Loucy (cell line): ENCODE measurements at regions not wholly inside any gene's neighbourhood (a gene's known extent, or its start where the extent isn't known, plus 50 kb on each side); places are given as distances from the start of the nearest gene placed in this dataset.
A peak's percentile ranks its signal among the peaks of the same experiment; 100 is the strongest.
"Not testable (repeated sequence)": the region's sequence is repeated elsewhere in the genome, so short reads cannot be mapped to it uniquely, and the experiment has no call there.

Experiments
- H2AFZ ChIP-seq: fragments of 200-600 bp; sonication (generic); 2 replicates; pipeline ENCODE4 v1.6.0; 2016; ENCODE audit warnings: antibody characterized with exemption, mild to moderate bottlenecking, low read length, moderate library complexity
- H3F3A ChIP-seq: fragments of 200-600 bp; 2 replicates; pipeline ENCODE4 v1.6.0; 2016; ENCODE audit warnings: antibody characterized with exemption, low read depth, mild to moderate bottlenecking
- H3K27me3 ChIP-seq: fragments of 200-600 bp; sonication (generic); 2 replicates; pipeline ENCODE4 v1.6.1; 2014; ENCODE audit warnings: low read length, mild to moderate bottlenecking; ENCODE audit not compliant: insufficient read depth, poor library complexity, severe bottlenecking
- H3K36me3 ChIP-seq: fragments of 200-600 bp; sonication (generic); 2 replicates; pipeline ENCODE4 v1.6.1; 2016; ENCODE audit warnings: low read length; ENCODE audit not compliant: insufficient read depth
- H3K4me1 ChIP-seq: fragments of 200-600 bp; sonication (generic); 2 replicates; pipeline ENCODE4 v1.5.1; 2014; ENCODE audit warnings: low read length, mild to moderate bottlenecking; ENCODE audit not compliant: insufficient read depth, poor library complexity, severe bottlenecking
- H3K4me2 ChIP-seq: fragments of 200-600 bp; sonication (generic); 2 replicates; pipeline ENCODE4 v1.6.0; 2014; ENCODE audit warnings: antibody characterized with exemption, low read length, low read depth, mild to moderate bottlenecking; ENCODE audit not compliant: poor library complexity, severe bottlenecking
- H3K4me3 ChIP-seq: fragments of 200-600 bp; sonication (generic); 2 replicates; pipeline ENCODE4 v1.5.1; 2014; ENCODE audit warnings: low read length, mild to moderate bottlenecking, mixed read lengths; ENCODE audit not compliant: poor library complexity, severe bottlenecking
- H3K79me2 ChIP-seq: fragments of 200-600 bp; sonication (generic); 2 replicates; pipeline ENCODE4 v1.6.1; 2014; ENCODE audit warnings: low read length; ENCODE audit not compliant: insufficient read depth
- H3K9ac ChIP-seq: fragments of 200-600 bp; sonication (generic); 2 replicates; pipeline ENCODE4 v1.6.0; 2014; ENCODE audit warnings: mild to moderate bottlenecking, low read depth, low read length, moderate library complexity; ENCODE audit not compliant: poor library complexity, severe bottlenecking
- H3K9me2 ChIP-seq: fragments of 200-600 bp; sonication (generic); replicated peaks from 2 replicates; pipeline ENCODE4 v1.6.1; 2016; ENCODE audit warnings: low read depth, low read length, mixed read lengths
- H3K9me3 ChIP-seq: fragments of 200-600 bp; sonication (generic); 2 replicates; pipeline ENCODE4 v1.6.1; 2014; ENCODE audit warnings: mild to moderate bottlenecking, antibody characterized with exemption, low read length, low read depth; ENCODE audit not compliant: insufficient read depth
- H4K20me1 ChIP-seq: fragments of 200-600 bp; sonication (generic); 2 replicates; pipeline ENCODE4 v1.6.0; 2014; ENCODE audit warnings: antibody characterized with exemption, low read length, mild to moderate bottlenecking; ENCODE audit not compliant: insufficient read depth, poor library complexity, severe bottlenecking
- CTCF ChIP-seq: fragments of 200-600 bp; sonication (generic); conservative IDR thresholded peaks from 2 replicates; pipeline ENCODE4 v1.5.1; 2014; ENCODE audit warnings: mild to moderate bottlenecking, antibody characterized with exemption, low read length
- EZH2phosphoT487 ChIP-seq: fragments of 200-600 bp; IDR thresholded peaks from 2 replicates; pipeline ENCODE4 v1.6.1; 2018; ENCODE audit warnings: antibody characterized with exemption, mild to moderate bottlenecking, moderate library complexity, borderline replicate concordance

- Histone ChIP-seq H3K9me3 (no peaks in the 10 kb centered on the region), H3K9ac (no peak overlapping the region), H3K4me1 (peaks cover 52% of the 10 kb centered on the region), H3K27me3 (no peaks in the 10 kb centered on the region), H3K9me2 (no peaks in the 10 kb centered on the region), H3K79me2 (peaks cover 57% of the 10 kb centered on the region), H3K36me3 (no peaks in the 10 kb centered on the region), H3F3A (no peaks in the 10 kb centered on the region), H2AFZ (no peak overlapping the region), H3K4me2 (no peak overlapping the region), H3K4me3 (no peak overlapping the region), H4K20me1 (no peaks in the 10 kb centered on the region)
- TF ChIP-seq CTCF (no peak), EZH2phosphoT487 (no peak)
These were observed 359.4 kb downstream of the TMEM121 start for GRCh38 chr14:105885561-105886320.

- H3K9me3 ChIP-seq, result not testable (repeated sequence)
These were observed 360.4 kb downstream of the TMEM121 start for GRCh38 chr14:105886791-105887191.

GRCh38 chr14:105887692-105888091 lies 361.3 kb downstream of the TMEM121 start:
- no peaks in the 10 kb centered on the region for H3K9me3 ChIP-seq
- no peak for TF ChIP-seq EZH2phosphoT487
- H4K20me1 ChIP-seq, result no peaks in the 10 kb centered on the region

More at GRCh38 chr14:105886791-105887191, 360.4 kb downstream of the TMEM121 start:
- not testable (repeated sequence) for H3K4me3 ChIP-seq, H4K20me1 ChIP-seq, H3K9me2 ChIP-seq, H3K27me3 ChIP-seq, H3K4me2 ChIP-seq, H2AFZ ChIP-seq, H3K36me3 ChIP-seq, H3K9ac ChIP-seq, H3F3A ChIP-seq
- Histone ChIP-seq H3K4me1 (peaks cover 47% of the 10 kb centered on the region), H3K79me2 (peaks cover 50% of the 10 kb centered on the region)

GRCh38 chr14:105888151-105888550 lies 361.8 kb downstream of the TMEM121 start:
- Histone ChIP-seq H3K36me3 (no peaks in the 10 kb centered on the region), H3K9me2 (no peaks in the 10 kb centered on the region), H3K4me2 (peak overlapping the region; percentile 81), H3K9ac (peak overlapping the region; percentile 81), H3K79me2 (peaks cover 36% of the 10 kb centered on the region), H3F3A (no peaks in the 10 kb centered on the region), H3K9me3 (no peaks in the 10 kb centered on the region), H3K4me3 (no peak overlapping the region), H2AFZ (no peak overlapping the region), H4K20me1 (no peaks in the 10 kb centered on the region), H3K4me1 (peaks cover 38% of the 10 kb centered on the region), H3K27me3 (no peaks in the 10 kb centered on the region)
- no peak for TF ChIP-seq EZH2phosphoT487
- TF ChIP-seq CTCF, result no peak

More at GRCh38 chr14:105887692-105888091, 361.3 kb downstream of the TMEM121 start:
- Histone ChIP-seq H2AFZ (no peak overlapping the region), H3K4me3 (no peak overlapping the region), H3K27me3 (no peaks in the 10 kb centered on the region), H3K79me2 (peaks cover 41% of the 10 kb centered on the region), H3K9ac (no peak overlapping the region), H3K9me2 (no peaks in the 10 kb centered on the region), H3K36me3 (no peaks in the 10 kb centered on the region), H3F3A (no peaks in the 10 kb centered on the region), H3K4me2 (no peak overlapping the region), H3K4me1 (peaks cover 43% of the 10 kb centered on the region)
